AG04449 (cell line): ENCODE measurements at regions not wholly inside any gene's neighbourhood (a gene's known extent, or its start where the extent isn't known, plus 50 kb on each side); places are given as distances from the start of the nearest gene placed in this dataset.

ENCODE experiments used
- CTCF ChIA-PET: fragments of 350-600 bp; formaldehyde crosslinking; extraction: SDS; loops from one replicate; lab custom pipeline; 2021; ENCODE audit warnings: antibody characterized with exemption; lab: Yijun Ruan, JAX
- POLR2A ChIA-PET: fragments of 400-600, 350-600 bp; formaldehyde crosslinking; extraction: SDS; loops from one replicate; lab custom pipeline; 2020; ENCODE audit warnings: antibody characterized with exemption, inconsistent platforms; lab: Yijun Ruan, JAX
- DNase-seq: peaks from one replicate; pipeline ENCODE4 v3.0.0-alpha.2; 2010; ENCODE audit warnings: low read depth, low spot score
- H3K4me3 ChIP-seq: 2 replicates; pipeline ENCODE4 v1.5.1; 2011; ENCODE audit warnings: low read depth, mild to moderate bottlenecking, control low read depth, low read length
- TF ChIP-seq, protein P1 (sequence below): IDR thresholded peaks from one replicate; pipeline ENCODE4 v1.5.1; 2011; ENCODE audit warnings: mild to moderate bottlenecking, moderate library complexity, low read length, control low read depth, inconsistent platforms; ENCODE audit not compliant: insufficient read depth; ENCODE audit errors: missing control alignments

DNA sequence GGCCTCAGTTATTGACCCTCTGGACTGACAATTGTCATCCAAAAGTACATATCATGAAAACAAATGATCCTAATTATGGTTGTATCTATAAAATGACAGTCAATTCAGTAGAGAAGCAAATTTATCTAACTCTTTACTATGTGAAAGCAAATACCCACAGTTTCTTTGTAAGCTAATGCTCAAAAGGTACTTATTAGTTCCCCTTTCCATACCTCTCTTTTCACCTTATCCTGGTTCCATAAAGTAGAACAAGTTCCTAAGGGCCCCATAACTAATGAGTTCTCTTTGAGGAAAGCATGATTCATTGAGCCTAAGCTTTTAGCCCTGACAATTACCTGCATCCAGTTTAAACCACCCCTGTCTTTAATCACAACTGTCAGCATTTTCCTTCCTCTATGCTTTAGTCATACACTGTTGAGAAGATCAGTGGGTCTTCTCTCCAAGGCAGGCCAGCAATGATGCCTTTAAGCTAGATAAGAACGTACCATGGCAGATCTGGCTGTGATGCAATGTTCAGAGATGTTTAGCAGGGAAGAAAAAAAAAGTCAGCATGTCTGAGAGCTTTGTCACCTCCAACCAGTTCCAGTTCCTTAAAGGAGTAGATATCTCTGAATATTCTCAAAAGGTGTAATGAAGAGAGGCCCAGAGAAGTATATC, 179.7 kb upstream of the RASGEF1B start:
- TF ChIP-seq, protein P1, sequence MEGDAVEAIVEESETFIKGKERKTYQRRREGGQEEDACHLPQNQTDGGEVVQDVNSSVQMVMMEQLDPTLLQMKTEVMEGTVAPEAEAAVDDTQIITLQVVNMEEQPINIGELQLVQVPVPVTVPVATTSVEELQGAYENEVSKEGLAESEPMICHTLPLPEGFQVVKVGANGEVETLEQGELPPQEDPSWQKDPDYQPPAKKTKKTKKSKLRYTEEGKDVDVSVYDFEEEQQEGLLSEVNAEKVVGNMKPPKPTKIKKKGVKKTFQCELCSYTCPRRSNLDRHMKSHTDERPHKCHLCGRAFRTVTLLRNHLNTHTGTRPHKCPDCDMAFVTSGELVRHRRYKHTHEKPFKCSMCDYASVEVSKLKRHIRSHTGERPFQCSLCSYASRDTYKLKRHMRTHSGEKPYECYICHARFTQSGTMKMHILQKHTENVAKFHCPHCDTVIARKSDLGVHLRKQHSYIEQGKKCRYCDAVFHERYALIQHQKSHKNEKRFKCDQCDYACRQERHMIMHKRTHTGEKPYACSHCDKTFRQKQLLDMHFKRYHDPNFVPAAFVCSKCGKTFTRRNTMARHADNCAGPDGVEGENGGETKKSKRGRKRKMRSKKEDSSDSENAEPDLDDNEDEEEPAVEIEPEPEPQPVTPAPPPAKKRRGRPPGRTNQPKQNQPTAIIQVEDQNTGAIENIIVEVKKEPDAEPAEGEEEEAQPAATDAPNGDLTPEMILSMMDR = no peak
- H3K4me3 ChIP-seq = no peak overlapping the region
- ChIA-PET CTCF (no interaction called here), POLR2A (no interaction called here)
- DNase-seq = no peak

DNA sequence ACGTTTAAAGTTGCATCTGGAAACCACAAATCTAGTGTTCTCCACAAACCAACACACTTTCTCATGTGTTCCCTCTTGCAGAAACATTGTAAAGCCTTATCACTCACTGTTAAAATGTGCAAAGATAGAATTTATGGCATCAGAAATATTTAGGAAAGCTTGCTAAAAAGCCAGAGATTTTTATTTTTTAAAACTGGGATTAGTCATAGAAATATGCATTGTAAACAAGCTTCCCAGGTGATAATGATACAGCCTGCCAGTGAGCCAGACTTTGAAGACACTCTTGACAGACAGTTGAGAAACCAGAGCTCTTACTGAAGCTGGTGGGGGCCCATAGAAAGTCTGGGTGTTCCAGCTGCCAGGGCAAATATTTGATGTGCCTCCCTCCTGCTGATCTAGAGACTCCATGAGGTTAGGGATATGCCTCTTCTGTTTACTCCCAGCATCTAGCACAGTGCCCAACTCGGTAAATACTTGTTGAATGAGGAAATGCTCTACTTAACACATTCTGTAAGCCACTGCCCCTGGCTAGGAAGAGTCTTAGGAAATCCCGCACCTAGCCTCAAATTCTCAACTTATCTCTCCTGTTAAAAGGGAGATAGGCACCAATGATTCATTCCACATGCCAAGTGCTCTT, 179.0 kb upstream of the RASGEF1B start:
- POLR2A ChIA-PET = interaction anchor here (0.7 kb wide), 1 partner anchor 634 kb away, joined by 3 read pairs; no protein-coding TSS in a partner anchor
- DNase-seq = no peak
- TF ChIP-seq, protein P1 = no peak
- CTCF ChIA-PET = no interaction called here
- H3K4me3 ChIP-seq = no peak overlapping the region

GRCh38 chr4:81648576-81649275, 177.0 kb upstream of the RASGEF1B start:
- DNase-seq = no peak
- ChIA-PET POLR2A (no interaction called here), CTCF (interaction anchor here (0.6 kb wide), 1 partner anchor 1284 kb away, joined by 3 read pairs; no protein-coding TSS in a partner anchor)
- H3K4me3 ChIP-seq = no peak overlapping the region
- TF ChIP-seq, protein P1 = no peak

GRCh38 chr4:81647388-81647787, 175.7 kb upstream of the RASGEF1B start:
- TF ChIP-seq, protein P1 = no peak
- ChIA-PET POLR2A (no interaction called here), CTCF (no interaction called here)
- DNase-seq = no peak
- no peak overlapping the region for H3K4me3 ChIP-seq

DNA sequence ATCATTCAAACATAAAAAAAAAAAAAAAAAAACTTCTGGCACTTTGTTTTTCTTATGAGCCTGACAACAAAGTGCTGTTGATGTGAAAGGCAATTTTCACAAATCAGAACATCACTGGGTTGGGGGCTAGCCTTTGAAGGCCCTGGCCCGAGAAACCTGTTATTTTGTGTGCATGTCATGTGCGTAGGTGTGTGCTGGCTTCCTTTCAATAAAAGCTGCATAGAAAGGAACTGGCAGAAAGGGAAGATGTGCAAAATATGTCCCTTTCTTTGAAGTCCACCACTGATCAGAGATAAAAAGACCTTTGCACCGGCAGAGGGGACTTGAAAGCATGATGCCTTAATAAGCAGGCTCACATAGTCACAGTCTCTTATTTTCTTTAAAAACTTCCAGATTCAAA, 170.8 kb upstream of the RASGEF1B start:
- no peak overlapping the region for H3K4me3 ChIP-seq
- TF ChIP-seq, protein P1 = no peak
- ChIA-PET POLR2A (no interaction called here), CTCF (no interaction called here)
- DNase-seq = no peak

DNA sequence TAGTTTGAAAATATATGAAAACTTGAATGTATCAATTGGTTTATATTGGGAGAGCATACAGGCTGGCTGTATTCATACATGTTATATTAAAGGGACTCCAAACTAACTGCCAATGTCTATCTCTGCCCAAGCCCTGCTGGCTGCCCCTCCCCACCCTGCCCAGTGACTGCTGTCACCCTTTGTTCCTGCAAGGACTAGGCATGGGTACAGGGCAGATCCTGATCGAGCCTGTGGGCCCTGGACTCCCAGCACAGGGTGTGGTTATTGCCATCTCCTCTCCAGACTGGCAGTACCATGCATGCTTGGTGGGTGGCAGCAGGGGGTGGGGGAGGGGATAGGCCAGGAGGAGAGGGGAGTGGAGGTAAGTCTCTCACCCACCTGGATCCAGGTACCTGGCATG, 167.5 kb upstream of the RASGEF1B start:
- DNase-seq = no peak
- H3K4me3 ChIP-seq = no peak overlapping the region
- POLR2A ChIA-PET = no interaction called here
- TF ChIP-seq, protein P1 = no peak
- CTCF ChIA-PET = no interaction called here
